Skeletal muscle cell (primary cell): ENCODE measurements at regions not wholly inside any gene's neighbourhood (a gene's known extent, or its start where the extent isn't known, plus 50 kb on each side); places are given as distances from the start of the nearest gene placed in this dataset.
A peak's percentile ranks its signal among the peaks of the same experiment; 100 is the strongest.

Experiments
- DNase-seq: peaks from one replicate; pipeline ENCODE4 v3.0.0-alpha.2; 2010; ENCODE audit warnings: low read depth
- H3K4me3 ChIP-seq: 2 replicates; pipeline ENCODE4 v1.5.1; 2011; ENCODE audit warnings: low read depth, mild to moderate bottlenecking, control low read depth, low read length, moderate library complexity

DNA sequence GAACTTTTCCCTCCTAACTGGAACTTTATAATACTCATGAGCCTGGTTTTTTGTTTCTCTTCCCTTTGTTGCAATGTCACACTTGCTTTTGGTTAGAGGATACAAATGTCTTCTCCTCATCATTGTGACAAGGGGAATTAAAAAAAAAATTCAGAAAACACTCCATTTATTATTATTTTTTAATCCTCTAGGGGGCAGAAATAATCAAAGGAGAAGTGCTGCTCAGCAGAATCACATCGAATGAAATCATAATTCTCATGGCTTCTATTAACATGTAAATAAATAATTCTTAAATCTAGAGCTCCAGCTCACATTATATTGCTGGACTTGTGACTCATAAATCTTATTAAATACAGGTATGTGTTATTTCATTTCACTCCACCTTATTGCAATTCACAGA is 273.8 kb downstream of the TRIB2 start:
- H3K4me3 ChIP-seq = no peak overlapping the region
- DNase-seq = no peak

DNA sequence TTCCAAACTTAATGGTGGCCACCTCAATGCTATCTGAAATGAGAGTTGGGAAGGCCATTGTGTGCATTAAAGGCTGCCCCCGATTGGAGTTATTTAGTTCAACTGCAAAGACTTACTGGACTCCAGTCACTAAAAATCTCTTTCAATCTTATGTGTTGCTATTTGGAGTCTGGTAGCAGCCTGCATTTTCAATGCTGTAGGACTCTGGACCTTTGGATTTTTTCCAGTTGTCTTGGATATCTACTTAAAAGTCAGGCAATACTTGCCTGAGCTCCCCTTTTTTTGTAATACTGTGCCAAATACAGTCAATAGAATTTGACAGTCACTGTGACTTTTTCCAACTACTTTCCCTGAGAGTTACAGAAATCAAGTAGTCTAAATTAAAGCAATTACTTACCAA is 281.9 kb downstream of the TRIB2 start:
- no peak for DNase-seq
- H3K4me3 ChIP-seq = no peak overlapping the region

GRCh38 chr2:13000664-13001363 is 284.1 kb downstream of the TRIB2 start:
- DNase-seq = no peak

DNA sequence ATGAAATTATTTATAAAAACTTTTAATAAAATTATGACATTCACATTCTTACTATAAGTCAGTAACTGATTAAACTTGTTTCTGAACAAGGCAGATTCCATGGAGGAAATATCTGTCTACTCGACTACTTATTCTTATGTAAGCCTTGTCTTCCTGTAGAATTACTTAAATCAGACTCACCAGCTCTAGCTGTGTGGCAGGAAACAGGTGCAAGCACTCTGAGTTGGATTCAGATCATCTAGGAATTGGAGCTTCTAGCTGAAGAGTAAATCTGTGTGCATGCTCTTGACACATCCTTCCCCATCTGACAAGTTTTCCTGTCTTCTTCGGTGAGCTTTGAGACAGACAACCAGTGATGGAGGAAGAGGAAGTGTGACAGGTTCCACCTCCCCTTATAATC is 284.7 kb downstream of the TRIB2 start:
- DNase-seq = no peak
- H3K4me3 ChIP-seq = no peak overlapping the region

More at GRCh38 chr2:13000664-13001363, 284.1 kb downstream of the TRIB2 start:
- no peak overlapping the region for H3K4me3 ChIP-seq

- H3K4me3 ChIP-seq = no peak overlapping the region
Observed at GRCh38 chr2:13002536-13003331, 286.0 kb downstream of the TRIB2 start.

DNA sequence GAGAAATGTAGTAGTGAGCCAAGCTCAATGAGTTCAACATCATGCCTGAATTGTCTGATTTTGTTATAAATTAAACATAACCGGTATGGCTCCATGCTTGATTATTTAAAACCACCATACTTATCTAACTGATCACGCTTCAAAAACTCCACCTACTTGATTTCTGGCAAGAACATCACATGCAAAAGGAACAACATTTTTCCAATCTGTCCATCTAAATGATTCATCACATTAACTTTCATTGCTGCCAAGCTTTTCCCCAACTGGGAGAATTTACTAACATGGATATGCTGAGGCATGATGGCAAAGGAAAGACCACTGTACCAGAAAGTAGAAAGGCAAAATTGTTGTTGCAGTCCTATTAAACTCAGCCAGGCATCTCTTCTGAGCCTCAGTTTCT is 286.8 kb downstream of the TRIB2 start:
- H3K4me3 ChIP-seq = no peak overlapping the region
- DNase-seq = no peak

More at GRCh38 chr2:13002536-13003331, 286.0 kb downstream of the TRIB2 start:
- DNase-seq = no peak

DNA sequence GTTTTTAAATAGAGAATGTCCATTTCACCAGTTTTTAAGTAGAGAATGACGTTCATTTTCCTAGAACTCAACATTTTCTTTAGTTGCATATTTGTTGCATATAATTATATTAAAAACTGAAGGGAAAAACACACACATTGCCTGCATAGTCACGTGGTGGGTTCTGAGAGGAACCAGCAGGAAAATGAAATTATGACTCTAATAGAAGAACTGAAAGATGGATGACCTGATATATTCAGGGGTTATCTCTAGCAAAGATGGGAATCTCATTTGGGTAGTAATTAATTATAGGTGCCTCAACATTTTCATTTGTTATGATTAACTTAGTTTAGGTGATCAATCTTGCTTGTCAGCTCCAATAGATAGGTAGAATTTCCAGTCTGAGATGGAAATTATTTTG is 288.3 kb downstream of the TRIB2 start:
- no peak overlapping the region for H3K4me3 ChIP-seq
- no peak for DNase-seq

DNA sequence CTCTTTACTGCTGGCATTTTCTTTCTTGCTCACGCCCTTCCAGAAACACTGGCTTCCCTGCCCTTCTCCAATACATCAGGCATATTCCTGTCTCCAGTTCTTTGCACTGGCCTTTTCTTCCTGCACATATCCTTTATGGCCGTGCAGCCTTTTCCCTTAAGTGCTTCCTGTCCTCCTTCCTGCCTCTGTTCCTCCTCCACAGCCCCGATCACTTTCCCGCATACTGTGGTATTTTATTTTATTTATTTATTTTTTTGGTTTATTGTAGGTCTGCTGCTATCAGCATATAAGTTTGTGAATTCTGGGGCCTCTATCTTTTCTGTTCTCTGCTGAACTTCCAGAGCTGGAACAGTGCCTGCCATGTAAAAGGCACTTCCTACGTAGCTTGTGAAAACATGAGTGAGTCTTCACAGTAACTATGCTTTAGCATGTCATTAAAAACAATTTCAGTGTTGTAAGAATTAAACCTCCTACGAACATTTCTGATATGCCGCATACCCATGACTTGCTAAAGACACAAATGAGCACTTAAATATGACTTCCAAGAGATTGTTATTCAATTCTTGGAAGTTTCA is 289.1 kb downstream of the TRIB2 start:
- no peak overlapping the region for H3K4me3 ChIP-seq
- DNase-seq = peak; percentile 52

DNA sequence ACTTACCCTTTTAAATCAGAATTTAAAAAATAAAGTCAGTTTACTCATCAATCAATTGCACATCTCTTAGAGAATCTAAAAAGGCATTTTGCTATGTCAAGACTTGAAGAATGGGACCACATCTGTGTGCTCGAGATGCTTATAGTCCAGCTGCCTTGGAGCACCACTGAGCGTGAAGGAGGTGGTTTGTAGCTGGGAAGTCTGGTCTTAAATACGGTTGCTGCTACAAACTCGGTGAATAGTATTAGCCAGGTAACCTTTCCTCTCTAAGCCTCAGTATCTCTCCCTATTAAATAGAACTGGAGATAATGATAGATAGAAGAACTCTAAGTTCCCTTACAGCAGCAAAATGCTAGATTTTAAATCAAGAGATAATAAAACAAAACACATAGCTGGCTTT is 289.7 kb downstream of the TRIB2 start:
- DNase-seq = no peak
- H3K4me3 ChIP-seq = no peak overlapping the region

DNA sequence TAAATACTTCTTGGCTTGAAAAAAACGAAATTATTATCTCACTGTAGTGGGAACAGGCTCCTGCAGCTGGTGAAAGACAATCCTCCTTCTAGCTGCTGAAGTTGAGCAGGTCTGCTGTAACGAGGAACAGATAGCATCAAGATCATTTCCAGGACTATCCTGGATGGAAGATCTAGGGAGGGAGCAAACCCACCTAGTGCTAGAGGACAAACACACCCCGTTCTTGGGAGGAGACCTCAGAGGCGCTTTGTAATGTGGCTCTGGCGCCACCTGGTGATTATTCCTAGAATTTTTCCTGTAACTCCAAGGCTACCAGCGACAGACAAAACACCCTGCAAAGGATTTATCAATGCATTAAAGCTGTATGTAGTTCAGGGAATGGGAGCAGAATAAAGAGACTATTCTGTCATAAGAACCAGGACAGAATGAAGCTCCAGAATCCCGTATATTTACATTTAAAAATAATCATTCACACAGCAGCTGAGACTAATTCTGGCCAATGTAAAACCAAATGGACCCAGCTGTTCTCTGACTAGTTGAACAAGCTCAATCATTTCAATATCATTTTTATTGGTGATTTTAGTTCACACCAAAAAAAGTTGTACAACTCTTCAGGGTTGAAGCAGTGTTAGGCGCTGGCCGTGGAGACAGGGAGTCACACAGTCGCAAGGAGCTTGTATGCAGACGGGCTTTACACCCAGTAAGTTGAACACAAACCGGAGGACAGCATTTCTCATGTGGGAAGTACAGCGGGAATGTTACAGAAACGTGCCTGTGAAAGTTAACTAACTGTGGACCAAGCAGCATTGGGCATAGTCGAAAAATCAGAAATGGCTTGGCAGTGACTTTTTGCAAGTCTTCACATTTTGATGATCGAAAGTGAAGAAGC is 290.3 kb downstream of the TRIB2 start:
- H3K4me3 ChIP-seq = no peak overlapping the region

GRCh38 chr2:13009027-13009642 is 292.4 kb downstream of the TRIB2 start:
- no peak for DNase-seq
- no peak overlapping the region for H3K4me3 ChIP-seq

More for the DNA sequence above, 290.3 kb downstream of the TRIB2 start:
- DNase-seq = no peak

GRCh38 chr2:13010283-13010682 is 293.5 kb downstream of the TRIB2 start:
- H3K4me3 ChIP-seq = no peak overlapping the region
- no peak for DNase-seq

DNA sequence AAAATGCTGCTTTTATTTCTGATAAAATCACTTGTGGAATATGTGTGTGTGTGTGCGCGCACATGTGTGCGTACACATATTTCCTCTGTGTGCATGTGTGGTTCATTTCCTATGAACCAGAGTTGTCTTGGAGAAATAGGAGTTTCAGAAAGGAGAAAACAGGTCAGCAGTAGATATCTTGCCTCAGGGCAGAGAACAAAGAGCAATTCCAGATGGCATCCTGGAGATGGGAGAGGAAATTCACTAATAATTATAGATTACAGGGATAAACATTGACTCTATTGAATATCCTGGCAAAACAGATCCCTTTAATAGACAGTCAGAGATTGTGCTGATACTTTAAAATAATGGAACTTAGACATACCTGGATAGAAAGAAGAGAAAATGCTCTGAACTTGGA is 298.0 kb downstream of the TRIB2 start:
- no peak overlapping the region for H3K4me3 ChIP-seq
- no peak for DNase-seq

GRCh38 chr2:13015532-13016320 is 299.0 kb downstream of the TRIB2 start:
- H3K4me3 ChIP-seq = no peak overlapping the region
- DNase-seq = no peak

DNA sequence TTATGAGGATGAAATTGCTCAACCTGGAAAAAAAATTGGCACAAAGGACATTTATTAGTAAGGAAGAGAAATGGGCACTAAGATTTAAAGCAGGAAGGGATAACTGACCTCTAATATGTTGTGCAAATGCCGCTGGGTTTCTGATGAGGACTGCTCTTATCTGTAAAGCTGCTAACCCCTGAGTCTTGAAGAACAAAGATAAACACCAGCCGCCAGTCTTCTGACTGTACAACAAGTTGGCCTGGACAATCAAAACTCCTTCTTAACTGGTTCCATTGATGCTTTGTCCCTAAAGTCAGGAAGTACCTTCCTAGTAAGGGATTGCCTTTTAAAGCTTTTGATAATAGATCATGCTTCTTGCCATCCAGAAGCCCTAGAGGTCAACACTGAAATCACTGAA is 301.8 kb downstream of the TRIB2 start:
- DNase-seq = no peak

DNA sequence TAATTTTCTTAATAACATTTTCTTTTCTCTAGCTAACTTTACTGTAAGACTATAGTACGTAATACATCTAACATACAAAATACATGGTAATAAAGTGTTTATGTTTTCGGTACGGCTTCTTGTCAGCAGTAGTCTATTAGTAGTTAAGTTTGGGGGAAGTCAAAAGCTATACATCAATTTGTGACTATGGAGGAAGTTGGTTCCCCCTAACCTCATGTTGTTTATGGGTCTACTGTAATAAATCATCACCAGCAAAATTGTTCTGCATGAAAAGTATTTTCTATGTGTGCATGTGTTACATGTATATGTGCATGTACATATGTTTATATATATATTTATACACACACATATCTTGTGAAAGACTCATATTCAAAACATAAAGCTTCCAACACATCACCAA is 303.0 kb downstream of the TRIB2 start:
- no peak for DNase-seq
- no peak overlapping the region for H3K4me3 ChIP-seq

More for the DNA sequence above, 301.8 kb downstream of the TRIB2 start:
- H3K4me3 ChIP-seq = no peak overlapping the region

DNA sequence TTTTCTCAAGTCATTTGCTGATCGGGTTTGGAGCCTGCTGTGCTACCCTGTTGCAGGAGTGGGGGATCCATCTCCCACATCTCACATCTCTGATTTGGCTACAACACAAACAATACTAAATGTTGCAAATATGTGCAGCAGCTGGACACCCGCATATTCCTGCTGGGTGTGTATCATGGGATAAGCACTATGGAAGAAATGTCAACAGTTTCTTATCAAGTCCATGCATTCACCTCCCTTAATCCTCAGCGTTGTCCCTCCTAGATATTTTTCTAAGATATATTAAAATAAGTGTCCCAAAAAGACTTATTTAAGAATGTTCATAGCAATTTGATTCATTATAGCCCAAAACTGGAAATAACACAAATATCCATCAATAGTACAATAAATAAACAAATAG is 303.7 kb downstream of the TRIB2 start:
- no peak overlapping the region for H3K4me3 ChIP-seq
- no peak for DNase-seq

GRCh38 chr2:13021470-13021957 is 304.8 kb downstream of the TRIB2 start:
- no peak for DNase-seq
- no peak overlapping the region for H3K4me3 ChIP-seq
